ENCODE measurements at regions not wholly inside any gene's neighbourhood (a gene's known extent, or its start where the extent isn't known, plus 50 kb on each side); places are given as distances from the start of the nearest gene placed in this dataset.

DNA sequence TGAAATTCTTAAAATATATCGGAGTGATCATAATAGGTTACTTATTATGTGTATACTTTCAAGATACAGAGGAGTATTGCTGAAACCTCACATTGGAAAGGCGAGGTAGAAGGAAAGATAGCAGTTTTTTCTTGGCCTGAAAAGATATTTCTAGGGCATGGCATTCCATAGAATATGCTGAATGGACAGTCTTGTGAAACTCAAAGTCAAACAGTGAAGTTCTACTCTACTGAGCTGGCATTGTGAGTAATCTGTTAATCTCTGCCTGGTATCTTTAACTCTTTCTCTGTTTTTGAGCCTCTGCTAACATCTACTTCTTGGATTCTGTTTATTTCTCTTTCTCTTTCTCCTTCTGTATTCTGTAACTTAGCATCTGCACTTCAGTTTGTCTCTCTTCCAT lies 176.3 kb upstream of the ZBTB20 start:
- no peak for TF ChIP-seq CTCF (conservative IDR thresholded peaks at IDR 0.05; ENCODE audit: low read depth, low read length)
- no peak overlapping the region for H3K4me3 ChIP-seq (ENCODE audit: low read length)
- DNase-seq (ENCODE audit: low read depth): peak; percentile 16

DNA sequence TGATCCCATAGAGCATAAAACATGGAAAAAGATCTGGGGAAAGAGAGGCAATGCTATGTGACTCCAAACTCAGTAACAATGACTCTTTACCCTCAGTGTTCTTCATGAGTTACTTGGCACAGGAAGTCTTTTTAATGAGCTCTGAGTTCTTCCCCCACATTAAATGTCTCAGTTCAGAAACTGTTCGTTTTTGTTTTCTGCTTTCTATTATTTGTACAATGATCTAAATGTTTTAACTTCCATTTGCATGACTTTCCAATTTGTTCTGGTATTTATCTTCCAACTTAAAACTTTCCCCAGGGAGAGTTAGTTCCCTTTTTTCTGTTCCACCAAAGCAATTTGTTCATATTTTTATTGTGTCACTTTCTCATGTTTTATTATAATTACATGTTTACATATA lies 177.0 kb upstream of the ZBTB20 start:
- TF ChIP-seq CTCF (conservative IDR thresholded peaks at IDR 0.05; ENCODE audit: low read depth, low read length): no peak
- no peak overlapping the region for H3K4me3 ChIP-seq (ENCODE audit: low read length)
- no peak for DNase-seq (ENCODE audit: low read depth)

GRCh38 chr3:115325539-115325938 lies 178.5 kb upstream of the ZBTB20 start:
- peak; percentile 18 for DNase-seq (ENCODE audit: low read depth)
- H3K4me3 ChIP-seq (ENCODE audit: low read length): no peak overlapping the region
- TF ChIP-seq CTCF (conservative IDR thresholded peaks at IDR 0.05; ENCODE audit: low read depth, low read length): no peak

DNA sequence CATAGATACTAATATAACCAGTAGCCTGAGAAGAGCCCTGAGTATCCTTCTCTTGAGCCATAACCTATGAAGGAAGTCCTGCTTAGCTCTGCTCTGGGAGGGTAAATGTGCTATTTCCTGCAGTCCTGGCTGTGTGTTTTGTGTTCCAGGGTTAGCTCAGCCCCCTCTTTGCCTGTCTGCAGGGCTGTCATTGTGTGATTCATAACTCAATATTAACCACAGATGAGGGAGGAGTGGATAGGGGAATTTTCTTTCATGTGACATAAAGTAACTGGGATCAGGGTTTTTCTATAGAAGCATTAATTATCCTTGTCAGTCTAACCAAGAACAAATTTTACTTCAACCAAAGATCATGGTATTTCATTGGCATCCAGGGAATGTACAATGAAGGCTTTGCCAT lies 183.3 kb upstream of the ZBTB20 start:
- TF ChIP-seq CTCF (conservative IDR thresholded peaks at IDR 0.05; ENCODE audit: low read depth, low read length): no peak
- peak; percentile 75 for DNase-seq (ENCODE audit: low read depth)
- H3K4me3 ChIP-seq (ENCODE audit: low read length): no peak overlapping the region

DNA sequence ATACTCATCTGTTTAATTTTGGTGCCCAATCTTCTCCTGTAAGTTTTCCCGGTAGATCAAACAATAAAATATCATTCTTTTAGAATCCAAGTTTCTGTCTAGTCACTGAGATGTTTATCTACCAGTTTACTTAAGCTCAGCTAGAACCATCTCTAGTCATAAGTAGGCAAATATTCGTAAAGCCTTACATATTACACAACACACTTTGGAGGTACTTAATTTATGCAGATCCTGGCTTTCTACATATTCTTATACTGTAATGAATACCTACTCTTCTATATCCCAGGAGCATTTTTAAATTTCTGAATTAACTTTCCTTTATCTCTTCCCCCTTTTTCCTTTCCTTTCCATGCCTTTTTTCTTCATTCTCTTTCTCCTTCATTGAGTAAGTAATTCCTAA lies 185.9 kb upstream of the ZBTB20 start:
- DNase-seq (ENCODE audit: low read depth): no peak

DNA sequence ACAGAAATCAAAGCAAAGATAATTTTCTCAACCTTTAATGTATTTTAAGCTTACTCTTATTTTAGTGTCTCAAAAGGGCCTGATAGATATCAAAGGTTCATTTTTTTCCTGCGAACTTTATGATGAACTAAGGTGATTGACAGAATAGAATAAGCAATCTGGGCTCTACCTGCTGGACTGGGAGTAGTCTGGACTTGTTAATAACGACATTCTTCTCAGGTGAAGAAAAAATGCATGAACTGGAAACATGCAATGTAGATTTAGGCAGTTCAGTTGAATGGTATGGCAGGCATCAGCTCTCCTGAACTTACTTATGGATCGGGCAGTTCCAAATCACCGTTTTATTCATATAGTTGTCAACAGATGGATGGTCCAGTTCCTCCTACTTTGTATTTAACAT lies 189.7 kb upstream of the ZBTB20 start:
- no peak overlapping the region for H3K4me3 ChIP-seq (ENCODE audit: low read length)
- DNase-seq (ENCODE audit: low read depth): no peak
- TF ChIP-seq CTCF (conservative IDR thresholded peaks at IDR 0.05; ENCODE audit: low read depth, low read length): no peak

More for the DNA sequence above, 185.9 kb upstream of the ZBTB20 start:
- no peak overlapping the region for H3K4me3 ChIP-seq (ENCODE audit: low read length)
- TF ChIP-seq CTCF (conservative IDR thresholded peaks at IDR 0.05; ENCODE audit: low read depth, low read length): no peak

- DNase-seq (ENCODE audit: low read depth): no peak
Observed at GRCh38 chr3:115340586-115340985, 193.5 kb upstream of the ZBTB20 start.

More at GRCh38 chr3:115340586-115340985, 193.5 kb upstream of the ZBTB20 start:
- TF ChIP-seq CTCF (conservative IDR thresholded peaks at IDR 0.05; ENCODE audit: low read depth, low read length): no peak
- H3K4me3 ChIP-seq (ENCODE audit: low read length): no peak overlapping the region
